ES-I3 (cell line): ENCODE measurements at regions not wholly inside any gene's neighbourhood (a gene's known extent, or its start where the extent isn't known, plus 50 kb on each side); places are given as distances from the start of the nearest gene placed in this dataset.

ENCODE experiments used
- H3K36me3 ChIP-seq: 2 replicates; pipeline ENCODE4 v1.6.1; 2013; ENCODE audit warnings: mild to moderate bottlenecking, low read length, control low read depth, moderate library complexity; ENCODE audit not compliant: insufficient read depth
- H3K4me1 ChIP-seq: 2 replicates; pipeline ENCODE4 v1.6.1; 2013; ENCODE audit warnings: mild to moderate bottlenecking, control low read depth, low read length; ENCODE audit not compliant: insufficient read depth
- H3K9ac ChIP-seq: 2 replicates; pipeline ENCODE4 v1.6.1; 2013; ENCODE audit warnings: low read depth, mild to moderate bottlenecking, low read length, moderate library complexity
- H3K9me3 ChIP-seq: 2 replicates; pipeline ENCODE4 v1.6.1; 2013; ENCODE audit warnings: mild to moderate bottlenecking, low read length, moderate library complexity; ENCODE audit not compliant: control insufficient read depth, insufficient read depth

- H3K9ac ChIP-seq, result no peak overlapping the region
- H3K4me1 ChIP-seq, result no peaks in the 10 kb centered on the region
- no peaks in the 10 kb centered on the region for H3K36me3 ChIP-seq
- no peaks in the 10 kb centered on the region for H3K9me3 ChIP-seq
These were observed 51.4 kb downstream of the MRPL36 start for GRCh38 chr5:1748271-1748670.

- Histone ChIP-seq H3K9ac (no peak overlapping the region), H3K9me3 (no peaks in the 10 kb centered on the region), H3K36me3 (no peaks in the 10 kb centered on the region), H3K4me1 (no peaks in the 10 kb centered on the region)
These were observed 51.9 kb downstream of the MRPL36 start for GRCh38 chr5:1747803-1748085.

GRCh38 chr5:1747079-1747802, 52.4 kb downstream of the MRPL36 start:
- Histone ChIP-seq H3K4me1 (no peaks in the 10 kb centered on the region), H3K36me3 (no peaks in the 10 kb centered on the region), H3K9me3 (no peaks in the 10 kb centered on the region), H3K9ac (no peak overlapping the region)

GRCh38 chr5:1746371-1747078, 53.1 kb downstream of the MRPL36 start:
- Histone ChIP-seq H3K9me3 (no peaks in the 10 kb centered on the region), H3K36me3 (no peaks in the 10 kb centered on the region), H3K9ac (no peak overlapping the region), H3K4me1 (no peaks in the 10 kb centered on the region)

GRCh38 chr5:1745796-1746370, 53.8 kb downstream of the MRPL36 start:
- H3K9ac ChIP-seq, result no peak overlapping the region
- no peaks in the 10 kb centered on the region for H3K4me1 ChIP-seq
- no peaks in the 10 kb centered on the region for H3K36me3 ChIP-seq

GRCh38 chr5:1745123-1745795, 54.4 kb downstream of the MRPL36 start:
- Histone ChIP-seq H3K4me1 (no peaks in the 10 kb centered on the region), H3K9me3 (no peaks in the 10 kb centered on the region), H3K9ac (no peak overlapping the region), H3K36me3 (no peaks in the 10 kb centered on the region)

More at GRCh38 chr5:1745796-1746370, 53.8 kb downstream of the MRPL36 start:
- H3K9me3 ChIP-seq, result no peaks in the 10 kb centered on the region

- Histone ChIP-seq H3K9ac (no peak overlapping the region), H3K36me3 (no peaks in the 10 kb centered on the region), H3K4me1 (no peaks in the 10 kb centered on the region), H3K9me3 (no peaks in the 10 kb centered on the region)
These were observed 55.1 kb downstream of the MRPL36 start for GRCh38 chr5:1744393-1745122.

GRCh38 chr5:1743769-1744085, 55.9 kb downstream of the MRPL36 start:
- Histone ChIP-seq H3K9ac (no peak overlapping the region), H3K9me3 (no peaks in the 10 kb centered on the region), H3K36me3 (no peaks in the 10 kb centered on the region), H3K4me1 (no peaks in the 10 kb centered on the region)

- H3K9ac ChIP-seq, result no peak overlapping the region
- no peaks in the 10 kb centered on the region for H3K4me1 ChIP-seq
- no peaks in the 10 kb centered on the region for H3K36me3 ChIP-seq
- H3K9me3 ChIP-seq, result no peaks in the 10 kb centered on the region
These were observed 56.4 kb downstream of the MRPL36 start for GRCh38 chr5:1743061-1743768.

- Histone ChIP-seq H3K9me3 (no peaks in the 10 kb centered on the region), H3K36me3 (no peaks in the 10 kb centered on the region), H3K4me1 (no peaks in the 10 kb centered on the region), H3K9ac (no peak overlapping the region)
These were observed 61.7 kb downstream of the MRPL36 start for GRCh38 chr5:1737790-1738405.

GRCh38 chr5:1736889-1737711, 62.5 kb downstream of the MRPL36 start:
- Histone ChIP-seq H3K9ac (no peak overlapping the region), H3K4me1 (no peaks in the 10 kb centered on the region)

GRCh38 chr5:1736065-1736464, 63.6 kb downstream of the MRPL36 start:
- H3K9me3 ChIP-seq, result no peaks in the 10 kb centered on the region
- no peaks in the 10 kb centered on the region for H3K4me1 ChIP-seq
- no peaks in the 10 kb centered on the region for H3K36me3 ChIP-seq
- H3K9ac ChIP-seq, result no peak overlapping the region

More at GRCh38 chr5:1736889-1737711, 62.5 kb downstream of the MRPL36 start:
- Histone ChIP-seq H3K9me3 (no peaks in the 10 kb centered on the region), H3K36me3 (no peaks in the 10 kb centered on the region)
